ENCODE measurements at regions not wholly inside any gene's neighbourhood (a gene's known extent, or its start where the extent isn't known, plus 50 kb on each side); places are given as distances from the start of the nearest gene placed in this dataset.

DNA sequence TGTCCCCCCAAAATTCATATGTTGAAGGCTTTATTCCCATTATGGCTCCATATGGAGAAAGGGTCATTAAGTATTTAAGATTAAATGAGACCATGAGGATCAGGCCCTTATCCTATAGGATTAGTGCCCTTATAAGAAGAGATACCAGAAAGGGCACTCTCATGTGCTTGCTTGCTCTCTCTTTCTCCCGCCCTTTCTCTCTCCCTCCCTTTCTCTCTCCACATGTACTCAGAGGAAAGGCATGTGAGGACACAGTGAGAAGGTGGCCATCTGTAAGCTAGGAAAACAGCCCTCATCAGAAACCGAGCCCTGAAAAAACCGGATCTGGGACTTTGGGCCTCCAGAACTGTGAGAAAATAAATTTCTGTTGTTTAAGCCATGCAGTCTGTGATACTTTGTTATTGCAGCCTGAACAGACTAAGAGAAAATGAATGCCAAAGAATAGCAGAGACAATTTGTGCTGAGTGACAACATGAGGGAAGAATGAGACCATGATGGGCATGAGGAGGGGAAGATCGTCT lies 300.0 kb upstream of the SLC39A10 start (continued):
- TF ChIP-seq, protein P1, sequence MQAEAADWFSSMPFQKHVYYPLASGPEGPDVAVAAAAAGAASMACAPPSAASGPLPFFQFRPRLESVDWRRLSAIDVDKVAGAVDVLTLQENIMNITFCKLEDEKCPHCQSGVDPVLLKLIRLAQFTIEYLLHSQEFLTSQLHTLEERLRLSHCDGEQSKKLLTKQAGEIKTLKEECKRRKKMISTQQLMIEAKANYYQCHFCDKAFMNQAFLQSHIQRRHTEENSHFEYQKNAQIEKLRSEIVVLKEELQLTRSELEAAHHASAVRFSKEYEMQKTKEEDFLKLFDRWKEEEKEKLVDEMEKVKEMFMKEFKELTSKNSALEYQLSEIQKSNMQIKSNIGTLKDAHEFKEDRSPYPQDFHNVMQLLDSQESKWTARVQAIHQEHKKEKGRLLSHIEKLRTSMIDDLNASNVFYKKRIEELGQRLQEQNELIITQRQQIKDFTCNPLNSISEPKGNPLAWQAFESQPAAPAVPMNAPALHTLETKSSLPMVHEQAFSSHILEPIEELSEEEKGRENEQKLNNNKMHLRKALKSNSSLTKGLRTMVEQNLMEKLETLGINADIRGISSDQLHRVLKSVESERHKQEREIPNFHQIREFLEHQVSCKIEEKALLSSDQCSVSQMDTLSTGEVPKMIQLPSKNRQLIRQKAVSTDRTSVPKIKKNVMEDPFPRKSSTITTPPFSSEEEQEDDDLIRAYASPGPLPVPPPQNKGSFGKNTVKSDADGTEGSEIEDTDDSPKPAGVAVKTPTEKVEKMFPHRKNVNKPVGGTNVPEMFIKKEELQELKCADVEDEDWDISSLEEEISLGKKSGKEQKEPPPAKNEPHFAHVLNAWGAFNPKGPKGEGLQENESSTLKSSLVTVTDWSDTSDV (CRISPR knock-in tag; IDR thresholded peaks at IDR 0.05): no peak
- TF ChIP-seq SPEN (CRISPR knock-in tag; IDR thresholded peaks at IDR 0.05; ENCODE audit: low read depth) (no peak), DMAP1 (CRISPR knock-in tag; IDR thresholded peaks at IDR 0.05) (no peak), ZNF766 (CRISPR knock-in tag; IDR thresholded peaks at IDR 0.05; ENCODE audit: borderline replicate concordance) (no peak), HNF4G (IDR thresholded peaks at IDR 0.05; ENCODE audit: borderline replicate concordance, low read depth, low read length) (no peak), HNF4G (CRISPR knock-in tag; IDR thresholded peaks at IDR 0.05; ENCODE audit: borderline replicate concordance, low read depth) (no peak), ZNF292 (CRISPR knock-in tag; IDR thresholded peaks at IDR 0.05; ENCODE audit: borderline replicate concordance, low read depth) (no peak), ZNF30 (CRISPR knock-in tag; IDR thresholded peaks at IDR 0.05) (no peak), TOPORS (CRISPR knock-in tag; IDR thresholded peaks at IDR 0.05) (no peak), JARID2 (CRISPR knock-in tag; IDR thresholded peaks at IDR 0.05; ENCODE audit: insufficient replicate concordance) (no peak), ARNT (IDR thresholded peaks at IDR 0.05) (no peak), CEBPG (CRISPR knock-in tag; IDR thresholded peaks at IDR 0.05) (no peak), MIER3 (CRISPR knock-in tag; IDR thresholded peaks at IDR 0.05; ENCODE audit: borderline replicate concordance) (no peak)
- TF ChIP-seq, protein P2, sequence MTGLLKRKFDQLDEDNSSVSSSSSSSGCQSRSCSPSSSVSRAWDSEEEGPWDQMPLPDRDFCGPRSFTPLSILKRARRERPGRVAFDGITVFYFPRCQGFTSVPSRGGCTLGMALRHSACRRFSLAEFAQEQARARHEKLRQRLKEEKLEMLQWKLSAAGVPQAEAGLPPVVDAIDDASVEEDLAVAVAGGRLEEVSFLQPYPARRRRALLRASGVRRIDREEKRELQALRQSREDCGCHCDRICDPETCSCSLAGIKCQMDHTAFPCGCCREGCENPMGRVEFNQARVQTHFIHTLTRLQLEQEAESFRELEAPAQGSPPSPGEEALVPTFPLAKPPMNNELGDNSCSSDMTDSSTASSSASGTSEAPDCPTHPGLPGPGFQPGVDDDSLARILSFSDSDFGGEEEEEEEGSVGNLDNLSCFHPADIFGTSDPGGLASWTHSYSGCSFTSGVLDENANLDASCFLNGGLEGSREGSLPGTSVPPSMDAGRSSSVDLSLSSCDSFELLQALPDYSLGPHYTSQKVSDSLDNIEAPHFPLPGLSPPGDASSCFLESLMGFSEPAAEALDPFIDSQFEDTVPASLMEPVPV (CRISPR knock-in tag; IDR thresholded peaks at IDR 0.05): no peak
